Heart left ventricle (tissue), 16 donors: ENCODE measurements at regions not wholly inside any gene's neighbourhood (a gene's known extent, or its start where the extent isn't known, plus 50 kb on each side); places are given as distances from the start of the nearest gene placed in this dataset.

Experiments
- ATAC-seq, 4 donors: fragments of 200-7000 bp; cut with Tn5 transposase; one replicate each; pipeline ENCODE4 v1.9.1; 2020 to 2022; ENCODE audit warnings: moderate library complexity in 4 of 4, mild to moderate bottlenecking in 3 of 4, moderate number of reproducible peaks in 1 of 4
- DNase-seq, 5 donors: peaks; one replicate each; pipeline ENCODE4 v3.0.0-alpha.2; 2020
- H3K27ac ChIP-seq, 12 donors: fragments of 200-600 bp; sonication (generic) in 4 of 12; one replicate each; pipeline versions ENCODE4 v1.5.0 to v1.8.0; 2016 to 2022; ENCODE audit warnings: mild to moderate bottlenecking in 2 of 12
- H3K27me3 ChIP-seq, 9 donors: fragments of 200-600 bp; sonication (generic) in 2 of 9; one replicate each; pipeline versions ENCODE4 v1.5.1 to v1.8.0; 2016 to 2022; ENCODE audit warnings: mild to moderate bottlenecking in 3 of 9
- H3K36me3 ChIP-seq, 9 donors: fragments of 200-600 bp; sonication (generic) in 2 of 9; one replicate each; pipeline versions ENCODE4 v1.5.0 to v1.8.0; 2018 to 2022; ENCODE audit warnings: mild to moderate bottlenecking in 2 of 9
- H3K4me1 ChIP-seq, 12 donors: fragments of 200-600 bp; sonication (generic) in 4 of 12; one replicate each; pipeline versions ENCODE4 v1.5.0 to v1.8.0; 2016 to 2022; ENCODE audit warnings: mild to moderate bottlenecking in 3 of 12
- H3K4me3 ChIP-seq, 12 donors: fragments of 200-600 bp; sonication (generic) in 4 of 12; one replicate each; pipeline versions ENCODE4 v1.5.0 to v1.8.0; 2017 to 2022; ENCODE audit warnings: mild to moderate bottlenecking in 9 of 12, moderate library complexity in 4 of 12
- H3K9me3 ChIP-seq, 12 donors: fragments of 200-600 bp; sonication (generic) in 4 of 12; one replicate each; pipeline versions ENCODE4 v1.5.0 to v1.8.0; 2016 to 2022; ENCODE audit warnings: mild to moderate bottlenecking in 1 of 12
- CTCF ChIP-seq, 12 donors: fragments of 200-600 bp; sonication (generic) in 4 of 12; IDR thresholded peaks; one replicate each; pipeline versions ENCODE4 v1.5.0 to v1.8.0; 2018 to 2022; ENCODE audit warnings: antibody characterized with exemption in 12 of 12, mild to moderate bottlenecking in 5 of 12
- POLR2A ChIP-seq, 2 donors: fragments of 450-650 bp; IDR thresholded peaks; one replicate each; pipeline ENCODE4 v1.6.1; 2017; ENCODE audit warnings: antibody characterized with exemption in 2 of 2, mild to moderate bottlenecking in 2 of 2, moderate library complexity in 2 of 2
- WGBS, 4 donors: extraction: QIAGEN DNeasy Blood & Tissue Kit in 2 of 4; methylation state at CpG; one replicate each; pipeline versions ENCODE4 v1.1.5 to v1.1.7; 2013 to 2018; 5-methylcytosine and 5-hydroxymethylcytosine counted together
- intact Hi-C, 10 donors: fragments of 100-400 bp; cut with DNase I; formaldehyde crosslinking; loops; one replicate each; pipeline versions ENCODE4 v1.11.1 to v1.14.2; 2022
- donor health status: ischemic (EF 13 %, LVEDD 7.1; RV severe dilation, severe dysfunction).
- donor health status: healthy with polysubstance abuse.
- donor health status: DM: no; HTN: yes; CAD: no.
- donor health status: DM: no; HTN: no; CAD: no.
- donor health status: ischemic (EF 25% LVEDD 6.9; RV normal size, moderate dysfunction).
- donor health status: ischemic (EF 25% LVEDD 5.7; RV mildly dilated, moderate dysfunction).
- donor health status: healthy.
- donor health status: DM: yes; HTN: yes; CAD: no.
- donor health status: ischemic (EF 35%, LVEDD 5.7; RV mildly dilated, moderate dysfunction).
- donor health status: nonischemic (EF 11% LVEDD 7.7; RV severe dilation, severe dysfunction).
- donor health status: DM: yes; HTN: yes; CAD: no.
- donor health status: PGD.
- donor health status: ischemic (EF 29% LVEDD 5.4; RV normal size, mild dysfunction).
- donor health status: nonischemic (EF 23%, LVEDD 6.1; RV moderate dilation, normal function).

GRCh38 chrX:122546269-122546668 is 637.8 kb upstream of the GRIA3 start:
- WGBS, 4 donors = 64 to 85% (median 75%) methylated on average over 1 of the region's 1 CpG
- intact Hi-C loops = no loop called here
- ATAC-seq (no peak), DNase-seq (no peak)
- no peaks in the 10 kb centered on the region for H3K36me3 ChIP-seq
- no peak overlapping the region for H3K27ac ChIP-seq
- no peaks in the 10 kb centered on the region for H3K27me3 ChIP-seq
- no peak overlapping the region for H3K4me3 ChIP-seq
- no peaks in the 10 kb centered on the region for H3K9me3 ChIP-seq
- no peaks in the 10 kb centered on the region for H3K4me1 ChIP-seq
- TF ChIP-seq POLR2A (IDR thresholded peaks at IDR 0.05) (no peak), CTCF (IDR thresholded peaks at IDR 0.05) (no peak)

GRCh38 chrX:122552286-122552800 is 631.7 kb upstream of the GRIA3 start:
- H3K27me3 ChIP-seq = no peaks in the 10 kb centered on the region
- WGBS, 4 donors = 67 to 77% (median 75%) methylated on average over 3 of the region's 3 CpGs
- no peak for ATAC-seq
- no peaks in the 10 kb centered on the region for H3K9me3 ChIP-seq
- H3K27ac ChIP-seq = no peak overlapping the region
- H3K36me3 ChIP-seq = no peaks in the 10 kb centered on the region
- DNase-seq = no peak
- intact Hi-C loops = no loop called here
- H3K4me1 ChIP-seq = no peaks in the 10 kb centered on the region
- TF ChIP-seq POLR2A (IDR thresholded peaks at IDR 0.05) (no peak), CTCF (IDR thresholded peaks at IDR 0.05) (no peak)
- H3K4me3 ChIP-seq = no peak overlapping the region

GRCh38 chrX:122555925-122556324 is 628.2 kb upstream of the GRIA3 start:
- DNase-seq = no peak
- intact Hi-C loops = no loop called here
- no peak for ATAC-seq
- H3K36me3 ChIP-seq = no peaks in the 10 kb centered on the region
- no peak overlapping the region for H3K4me3 ChIP-seq
- H3K27ac ChIP-seq = no peak overlapping the region
- H3K27me3 ChIP-seq = no peaks in the 10 kb centered on the region
- TF ChIP-seq POLR2A (IDR thresholded peaks at IDR 0.05) (no peak), CTCF (IDR thresholded peaks at IDR 0.05) (no peak)
- H3K9me3 ChIP-seq = no peaks in the 10 kb centered on the region
- no peaks in the 10 kb centered on the region for H3K4me1 ChIP-seq
- WGBS, 4 donors = 41 to 68% (median 57%) methylated on average over 2 of the region's 2 CpGs

- peak in 3 of 4 donors; percentile 48 to 97 (median 91) for ATAC-seq
- WGBS, 4 donors = 20 to 37% (median 26%) methylated on average over 1 of the region's 1 CpG
- intact Hi-C loops = no loop called here
- no peak overlapping the region for H3K4me3 ChIP-seq
- DNase-seq = peak in 2 of 5 donors; percentile 28 to 57
- no peak overlapping the region for H3K27ac ChIP-seq
- H3K36me3 ChIP-seq = no peaks in the 10 kb centered on the region
- TF ChIP-seq CTCF (IDR thresholded peaks at IDR 0.05) = no peak
- no peak for TF ChIP-seq POLR2A (IDR thresholded peaks at IDR 0.05)
- H3K9me3 ChIP-seq = no peaks in the 10 kb centered on the region
- no peaks in the 10 kb centered on the region for H3K4me1 ChIP-seq
- H3K27me3 ChIP-seq = no peaks in the 10 kb centered on the region
These were observed 618.1 kb upstream of the GRIA3 start for GRCh38 chrX:122565952-122566351.
